ENCODE measurements at regions not wholly inside any gene's neighbourhood (a gene's known extent, or its start where the extent isn't known, plus 50 kb on each side); places are given as distances from the start of the nearest gene placed in this dataset.
A peak's percentile ranks its signal among the peaks of the same experiment; 100 is the strongest.

DNA sequence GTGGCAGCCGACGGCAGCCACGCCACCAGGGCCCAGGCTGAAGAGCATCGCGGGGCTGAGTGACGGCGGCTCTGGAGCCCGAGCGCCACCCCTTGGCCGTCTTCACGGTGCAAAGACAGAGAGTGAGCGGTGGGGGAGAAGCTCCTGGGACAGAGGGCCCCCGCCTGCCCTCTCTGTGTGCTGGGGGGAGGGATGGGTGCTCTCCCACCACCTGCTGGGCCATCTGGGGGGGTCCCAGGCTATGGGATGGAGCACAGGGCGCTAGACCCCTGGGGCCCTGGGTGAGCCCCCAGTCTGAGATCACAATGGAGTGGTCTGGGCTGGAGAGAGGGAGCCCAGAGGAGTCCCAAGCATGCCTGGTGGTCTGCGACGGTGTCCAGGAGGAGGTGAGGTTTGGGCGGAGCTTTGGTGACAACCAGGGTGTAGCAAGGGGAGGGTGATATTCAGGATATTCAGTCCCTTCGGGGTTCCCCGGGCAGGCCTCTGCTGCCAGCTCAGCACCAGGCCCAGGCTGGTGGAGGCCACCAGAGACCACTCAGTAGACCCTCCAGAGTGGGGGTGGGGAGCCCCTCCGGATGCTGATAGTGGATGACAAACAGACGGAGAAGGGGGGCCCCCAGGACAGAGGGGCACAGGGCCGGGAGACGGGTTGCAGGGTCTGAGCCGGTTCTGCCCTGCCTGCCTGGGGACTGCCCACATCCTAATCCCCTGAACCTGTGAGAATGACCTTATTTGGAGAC lies 78.1 kb upstream of the PRR5 start:
- Histone ChIP-seq H3K9me3 (replicated peaks; ENCODE audit: control insufficient read depth, insufficient read depth, low read length) (no peaks in the 10 kb centered on the region; the same call in 2 of the 3 replicates), H4K20me1 (ENCODE audit: control insufficient read depth, insufficient read depth) (no peaks in the 10 kb centered on the region), H3K79me2 (ENCODE audit: control insufficient read depth, insufficient read depth, low read length) (no peaks in the 10 kb centered on the region), H3K4me2 (ENCODE audit: control insufficient read depth, insufficient read depth) (no peak overlapping the region), H3K4me1 (ENCODE audit: control insufficient read depth, insufficient read depth, low read length) (no peaks in the 10 kb centered on the region), H2AFZ (ENCODE audit: control insufficient read depth, low read depth, low read length) (no peak overlapping the region), H3K27me3 (replicated peaks in 1 of 2; ENCODE audit: control insufficient read depth in 2 of 2, insufficient read depth in 2 of 2, low read length in 1 of 2) (no peaks in the 10 kb centered on the region; a peak in 2 of 4 replicates), H3K9ac (ENCODE audit: control insufficient read depth, insufficient read depth, low read length) (no peak overlapping the region), H3K4me3 (no peak overlapping the region), H3K36me3 (ENCODE audit: control insufficient read depth in 2 of 2, insufficient read depth in 2 of 2, low read length in 1 of 2) (no peaks in the 10 kb centered on the region), H3K27ac (ENCODE audit: control insufficient read depth, insufficient read depth) (no peak overlapping the region)
- WGBS (ENCODE audit: insufficient coverage, insufficient replicate concordance, low lambda C conversion rate, missing lambda C conversion rate), result 26% methylated on average over 21 of the region's 24 CpGs
- FAIRE-seq, result no peak
- no peak for DNase-seq (ENCODE audit: low read depth, low spot score)
- TF ChIP-seq IKZF2 (IDR thresholded peaks at IDR 0.05), result no peak
- TF ChIP-seq PML (IDR thresholded peaks at IDR 0.05; ENCODE audit: low read length), result no peak
- TF ChIP-seq, protein P1, sequence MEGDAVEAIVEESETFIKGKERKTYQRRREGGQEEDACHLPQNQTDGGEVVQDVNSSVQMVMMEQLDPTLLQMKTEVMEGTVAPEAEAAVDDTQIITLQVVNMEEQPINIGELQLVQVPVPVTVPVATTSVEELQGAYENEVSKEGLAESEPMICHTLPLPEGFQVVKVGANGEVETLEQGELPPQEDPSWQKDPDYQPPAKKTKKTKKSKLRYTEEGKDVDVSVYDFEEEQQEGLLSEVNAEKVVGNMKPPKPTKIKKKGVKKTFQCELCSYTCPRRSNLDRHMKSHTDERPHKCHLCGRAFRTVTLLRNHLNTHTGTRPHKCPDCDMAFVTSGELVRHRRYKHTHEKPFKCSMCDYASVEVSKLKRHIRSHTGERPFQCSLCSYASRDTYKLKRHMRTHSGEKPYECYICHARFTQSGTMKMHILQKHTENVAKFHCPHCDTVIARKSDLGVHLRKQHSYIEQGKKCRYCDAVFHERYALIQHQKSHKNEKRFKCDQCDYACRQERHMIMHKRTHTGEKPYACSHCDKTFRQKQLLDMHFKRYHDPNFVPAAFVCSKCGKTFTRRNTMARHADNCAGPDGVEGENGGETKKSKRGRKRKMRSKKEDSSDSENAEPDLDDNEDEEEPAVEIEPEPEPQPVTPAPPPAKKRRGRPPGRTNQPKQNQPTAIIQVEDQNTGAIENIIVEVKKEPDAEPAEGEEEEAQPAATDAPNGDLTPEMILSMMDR (IDR thresholded peaks at IDR 0.05 in 2 of 3, conservative IDR thresholded peaks at IDR 0.05 in 1 of 3; ENCODE audit: control insufficient read depth in 2 of 3, extremely low read depth in 1 of 3, insufficient read depth in 1 of 3, low read depth in 3 of 3, low read length in 3 of 3), result peak in 1 of 3 experiments; percentile 32; a peak in 2 of 6 replicates
- TF ChIP-seq, protein P2, sequence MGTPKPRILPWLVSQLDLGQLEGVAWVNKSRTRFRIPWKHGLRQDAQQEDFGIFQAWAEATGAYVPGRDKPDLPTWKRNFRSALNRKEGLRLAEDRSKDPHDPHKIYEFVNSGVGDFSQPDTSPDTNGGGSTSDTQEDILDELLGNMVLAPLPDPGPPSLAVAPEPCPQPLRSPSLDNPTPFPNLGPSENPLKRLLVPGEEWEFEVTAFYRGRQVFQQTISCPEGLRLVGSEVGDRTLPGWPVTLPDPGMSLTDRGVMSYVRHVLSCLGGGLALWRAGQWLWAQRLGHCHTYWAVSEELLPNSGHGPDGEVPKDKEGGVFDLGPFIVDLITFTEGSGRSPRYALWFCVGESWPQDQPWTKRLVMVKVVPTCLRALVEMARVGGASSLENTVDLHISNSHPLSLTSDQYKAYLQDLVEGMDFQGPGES (IDR thresholded peaks at IDR 0.05), result no peak
- TF ChIP-seq ZNF592 (IDR thresholded peaks at IDR 0.05), result no peak
- TF ChIP-seq, protein P3, sequence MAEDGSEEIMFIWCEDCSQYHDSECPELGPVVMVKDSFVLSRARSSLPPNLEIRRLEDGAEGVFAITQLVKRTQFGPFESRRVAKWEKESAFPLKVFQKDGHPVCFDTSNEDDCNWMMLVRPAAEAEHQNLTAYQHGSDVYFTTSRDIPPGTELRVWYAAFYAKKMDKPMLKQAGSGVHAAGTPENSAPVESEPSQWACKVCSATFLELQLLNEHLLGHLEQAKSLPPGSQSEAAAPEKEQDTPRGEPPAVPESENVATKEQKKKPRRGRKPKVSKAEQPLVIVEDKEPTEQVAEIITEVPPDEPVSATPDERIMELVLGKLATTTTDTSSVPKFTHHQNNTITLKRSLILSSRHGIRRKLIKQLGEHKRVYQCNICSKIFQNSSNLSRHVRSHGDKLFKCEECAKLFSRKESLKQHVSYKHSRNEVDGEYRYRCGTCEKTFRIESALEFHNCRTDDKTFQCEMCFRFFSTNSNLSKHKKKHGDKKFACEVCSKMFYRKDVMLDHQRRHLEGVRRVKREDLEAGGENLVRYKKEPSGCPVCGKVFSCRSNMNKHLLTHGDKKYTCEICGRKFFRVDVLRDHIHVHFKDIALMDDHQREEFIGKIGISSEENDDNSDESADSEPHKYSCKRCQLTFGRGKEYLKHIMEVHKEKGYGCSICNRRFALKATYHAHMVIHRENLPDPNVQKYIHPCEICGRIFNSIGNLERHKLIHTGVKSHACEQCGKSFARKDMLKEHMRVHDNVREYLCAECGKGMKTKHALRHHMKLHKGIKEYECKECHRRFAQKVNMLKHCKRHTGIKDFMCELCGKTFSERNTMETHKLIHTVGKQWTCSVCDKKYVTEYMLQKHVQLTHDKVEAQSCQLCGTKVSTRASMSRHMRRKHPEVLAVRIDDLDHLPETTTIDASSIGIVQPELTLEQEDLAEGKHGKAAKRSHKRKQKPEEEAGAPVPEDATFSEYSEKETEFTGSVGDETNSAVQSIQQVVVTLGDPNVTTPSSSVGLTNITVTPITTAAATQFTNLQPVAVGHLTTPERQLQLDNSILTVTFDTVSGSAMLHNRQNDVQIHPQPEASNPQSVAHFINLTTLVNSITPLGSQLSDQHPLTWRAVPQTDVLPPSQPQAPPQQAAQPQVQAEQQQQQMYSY (CRISPR knock-in tag; IDR thresholded peaks at IDR 0.05), result no peak
- no peak for TF ChIP-seq SIN3A (IDR thresholded peaks at IDR 0.05; ENCODE audit: low read depth, low read length)
- TF ChIP-seq CHD2 (IDR thresholded peaks at IDR 0.05; ENCODE audit: borderline replicate concordance, low read depth, low read length), result no peak
- intact Hi-C loops (cut with micrococcal nuclease; ENCODE audit: unreplicated experiment), result no loop called here
- ChIA-PET SMC1A (ENCODE audit: uncharacterized antibody, unreplicated experiment) (no interaction called here), POLR2A (no interaction called here), RAD21 (ENCODE audit: unreplicated experiment) (interaction anchor here (0.9 to 3.0 kb wide), 4 partner anchors 538 to 631 kb away, joined by 3 to 13 read pairs (median 4); no protein-coding TSS in a partner anchor), CTCF (interaction anchor here (0.9 to 2.1 kb wide), 3 partner anchors 308 to 630 kb away, joined by 3 to 9 read pairs (median 5); no protein-coding TSS in a partner anchor)
- in situ Hi-C loops (cut with MboI), result loop anchor here (5.0 to 10.0 kb wide), 2 partner anchors 627 to 1229 kb away; no protein-coding TSS in a partner anchor
- BruUV-seq (replicated peaks), result no TSS peak
- ATAC-seq, result peak; percentile 40
